HG03520 (cell line): ENCODE measurements at regions not wholly inside any gene's neighbourhood (a gene's known extent, or its start where the extent isn't known, plus 50 kb on each side); places are given as distances from the start of the nearest gene placed in this dataset.
"Not testable (repeated sequence)": the region's sequence is repeated elsewhere in the genome, so short reads cannot be mapped to it uniquely, and the experiment has no call there.

Experiments used
- ATAC-seq: cut with Tn5 transposase; IDR thresholded peaks from one replicate; pipeline ENCODE4 v1.9.1; 2021; ENCODE audit warnings: mild to moderate bottlenecking, moderate library complexity; ENCODE audit not compliant: unreplicated experiment

- ATAC-seq = no peak
These were observed 81.8 kb upstream of the FAM204A start for GRCh38 chr10:118423800-118424442.

GRCh38 chr10:118422241-118422640 is 80.1 kb upstream of the FAM204A start:
- ATAC-seq = no peak

- not testable (repeated sequence) for ATAC-seq
These were observed 77.9 kb upstream of the FAM204A start for GRCh38 chr10:118420049-118420448.

GRCh38 chr10:118412932-118413331 is 70.8 kb upstream of the FAM204A start:
- ATAC-seq = no peak

GRCh38 chr10:118412132-118412760 is 70.1 kb upstream of the FAM204A start:
- ATAC-seq = no peak

GRCh38 chr10:118409295-118409694 is 67.2 kb upstream of the FAM204A start:
- ATAC-seq = no peak

GRCh38 chr10:118408181-118408580 is 66.1 kb upstream of the FAM204A start:
- no peak for ATAC-seq

GRCh38 chr10:118407777-118408176 is 65.7 kb upstream of the FAM204A start:
- ATAC-seq = no peak

GRCh38 chr10:118407026-118407425 is 64.9 kb upstream of the FAM204A start:
- ATAC-seq = no peak

- no peak for ATAC-seq
These were observed 63.8 kb upstream of the FAM204A start for GRCh38 chr10:118405928-118406327.

GRCh38 chr10:118403967-118404366 is 61.8 kb upstream of the FAM204A start:
- ATAC-seq = no peak

GRCh38 chr10:118401708-118402193 is 59.6 kb upstream of the FAM204A start:
- no peak for ATAC-seq

- no peak for ATAC-seq
These were observed 55.3 kb upstream of the FAM204A start for GRCh38 chr10:118397391-118397790.

- ATAC-seq = no peak
These were observed 53.8 kb upstream of the FAM204A start for GRCh38 chr10:118395947-118396346.

GRCh38 chr10:118394301-118395200 is 52.4 kb upstream of the FAM204A start:
- no peak for ATAC-seq

- no peak for ATAC-seq
These were observed 50.6 kb upstream of the FAM204A start for GRCh38 chr10:118392761-118393160.
